ENCODE measurements at regions not wholly inside any gene's neighbourhood (a gene's known extent, or its start where the extent isn't known, plus 50 kb on each side); places are given as distances from the start of the nearest gene placed in this dataset.
A peak's percentile ranks its signal among the peaks of the same experiment; 100 is the strongest.

- H3K27me3 ChIP-seq, result no peaks in the 10 kb centered on the region
- DNase-seq (ENCODE audit: low spot score), result no peak
- H2AFZ ChIP-seq, result no peak overlapping the region
- no peak overlapping the region for H3K4me2 ChIP-seq
- no peak for TF ChIP-seq EZH2phosphoT487 (IDR thresholded peaks at IDR 0.05; ENCODE audit: low read depth, severe bottlenecking, unreplicated experiment)
- no peak for TF ChIP-seq EZH2 (IDR thresholded peaks at IDR 0.05; ENCODE audit: borderline replicate concordance)
- TF ChIP-seq, protein P1, sequence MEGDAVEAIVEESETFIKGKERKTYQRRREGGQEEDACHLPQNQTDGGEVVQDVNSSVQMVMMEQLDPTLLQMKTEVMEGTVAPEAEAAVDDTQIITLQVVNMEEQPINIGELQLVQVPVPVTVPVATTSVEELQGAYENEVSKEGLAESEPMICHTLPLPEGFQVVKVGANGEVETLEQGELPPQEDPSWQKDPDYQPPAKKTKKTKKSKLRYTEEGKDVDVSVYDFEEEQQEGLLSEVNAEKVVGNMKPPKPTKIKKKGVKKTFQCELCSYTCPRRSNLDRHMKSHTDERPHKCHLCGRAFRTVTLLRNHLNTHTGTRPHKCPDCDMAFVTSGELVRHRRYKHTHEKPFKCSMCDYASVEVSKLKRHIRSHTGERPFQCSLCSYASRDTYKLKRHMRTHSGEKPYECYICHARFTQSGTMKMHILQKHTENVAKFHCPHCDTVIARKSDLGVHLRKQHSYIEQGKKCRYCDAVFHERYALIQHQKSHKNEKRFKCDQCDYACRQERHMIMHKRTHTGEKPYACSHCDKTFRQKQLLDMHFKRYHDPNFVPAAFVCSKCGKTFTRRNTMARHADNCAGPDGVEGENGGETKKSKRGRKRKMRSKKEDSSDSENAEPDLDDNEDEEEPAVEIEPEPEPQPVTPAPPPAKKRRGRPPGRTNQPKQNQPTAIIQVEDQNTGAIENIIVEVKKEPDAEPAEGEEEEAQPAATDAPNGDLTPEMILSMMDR (IDR thresholded peaks at IDR 0.05; ENCODE audit: poor library complexity), result no peak
- H3K9me3 ChIP-seq (ENCODE audit: low read depth), result no peaks in the 10 kb centered on the region
- H4K20me1 ChIP-seq (ENCODE audit: insufficient read depth, poor library complexity, severe bottlenecking), result no peaks in the 10 kb centered on the region
- no peak overlapping the region for H3K4me3 ChIP-seq
- H3K79me2 ChIP-seq, result no peaks in the 10 kb centered on the region
- no peaks in the 10 kb centered on the region for H3K36me3 ChIP-seq (replicated peaks; ENCODE audit: insufficient read depth, low read depth)
- H3K4me1 ChIP-seq (ENCODE audit: insufficient read depth), result no peaks in the 10 kb centered on the region
- no peak overlapping the region for H3K27ac ChIP-seq
- no peaks in the 10 kb centered on the region for H3K9me2 ChIP-seq (replicated peaks; ENCODE audit: insufficient read depth)
These were observed 106.3 kb upstream of the PSMD7 start for GRCh38 chr16:74190292-74190691.

- H3K4me3 ChIP-seq, result no peak overlapping the region
- no peak overlapping the region for H2AFZ ChIP-seq
- no peak overlapping the region for H3K4me2 ChIP-seq
- no peaks in the 10 kb centered on the region for H3K9me3 ChIP-seq (ENCODE audit: low read depth)
- H4K20me1 ChIP-seq (ENCODE audit: insufficient read depth, poor library complexity, severe bottlenecking), result no peaks in the 10 kb centered on the region
- H3K79me2 ChIP-seq, result no peaks in the 10 kb centered on the region
- no peak overlapping the region for H3K27ac ChIP-seq
- no peak for TF ChIP-seq EZH2 (IDR thresholded peaks at IDR 0.05; ENCODE audit: borderline replicate concordance)
- no peak for TF ChIP-seq EZH2phosphoT487 (IDR thresholded peaks at IDR 0.05; ENCODE audit: low read depth, severe bottlenecking, unreplicated experiment)
- TF ChIP-seq, protein P1 (IDR thresholded peaks at IDR 0.05; ENCODE audit: poor library complexity), result no peak
- H3K9me2 ChIP-seq (replicated peaks; ENCODE audit: insufficient read depth), result no peaks in the 10 kb centered on the region
- no peaks in the 10 kb centered on the region for H3K36me3 ChIP-seq (replicated peaks; ENCODE audit: insufficient read depth, low read depth)
- WGBS (ENCODE audit: low lambda C conversion rate, missing lambda C conversion rate), result 84% methylated on average over 4 of the region's 4 CpGs
- no peaks in the 10 kb centered on the region for H3K27me3 ChIP-seq
- H3K4me1 ChIP-seq (ENCODE audit: insufficient read depth), result no peaks in the 10 kb centered on the region
- DNase-seq (ENCODE audit: low spot score), result no peak
These were observed 107.8 kb upstream of the PSMD7 start for GRCh38 chr16:74188856-74189255.

DNA sequence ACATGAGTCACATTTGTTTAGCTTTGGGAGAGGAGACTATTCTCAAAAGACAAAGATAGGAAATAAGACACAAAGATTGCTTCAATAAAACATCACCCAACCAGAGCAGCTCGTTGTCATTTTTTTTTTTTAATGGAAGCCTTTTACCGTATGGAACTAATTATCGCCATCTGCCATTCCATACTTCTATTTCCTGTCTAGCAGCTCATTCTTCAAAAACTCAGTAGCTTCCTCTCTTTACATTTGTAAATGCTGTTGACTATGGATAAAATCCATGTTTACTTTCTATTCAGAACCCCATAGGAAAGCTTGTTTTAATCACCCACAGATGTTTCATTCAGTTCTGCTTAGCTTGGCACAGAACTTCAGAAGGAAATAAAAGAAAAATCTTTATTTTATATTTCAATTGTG lies 110.0 kb upstream of the PSMD7 start:
- WGBS (ENCODE audit: low lambda C conversion rate, missing lambda C conversion rate), result 55% methylated on average over 3 of the region's 3 CpGs
- Histone ChIP-seq H3K4me1 (ENCODE audit: insufficient read depth) (no peaks in the 10 kb centered on the region), H3K9me3 (ENCODE audit: low read depth) (no peaks in the 10 kb centered on the region), H3K9me2 (replicated peaks; ENCODE audit: insufficient read depth) (no peaks in the 10 kb centered on the region), H3K27ac (no peak overlapping the region), H3K4me2 (no peak overlapping the region), H3K4me3 (no peak overlapping the region), H3K79me2 (no peaks in the 10 kb centered on the region), H4K20me1 (ENCODE audit: insufficient read depth, poor library complexity, severe bottlenecking) (no peaks in the 10 kb centered on the region), H2AFZ (no peak overlapping the region), H3K36me3 (replicated peaks; ENCODE audit: insufficient read depth, low read depth) (no peaks in the 10 kb centered on the region), H3K27me3 (no peaks in the 10 kb centered on the region)
- TF ChIP-seq EZH2 (IDR thresholded peaks at IDR 0.05; ENCODE audit: borderline replicate concordance), result no peak
- peak; percentile 99 for TF ChIP-seq EZH2phosphoT487 (IDR thresholded peaks at IDR 0.05; ENCODE audit: low read depth, severe bottlenecking, unreplicated experiment)
- DNase-seq (ENCODE audit: low spot score), result peak; percentile 10

DNA sequence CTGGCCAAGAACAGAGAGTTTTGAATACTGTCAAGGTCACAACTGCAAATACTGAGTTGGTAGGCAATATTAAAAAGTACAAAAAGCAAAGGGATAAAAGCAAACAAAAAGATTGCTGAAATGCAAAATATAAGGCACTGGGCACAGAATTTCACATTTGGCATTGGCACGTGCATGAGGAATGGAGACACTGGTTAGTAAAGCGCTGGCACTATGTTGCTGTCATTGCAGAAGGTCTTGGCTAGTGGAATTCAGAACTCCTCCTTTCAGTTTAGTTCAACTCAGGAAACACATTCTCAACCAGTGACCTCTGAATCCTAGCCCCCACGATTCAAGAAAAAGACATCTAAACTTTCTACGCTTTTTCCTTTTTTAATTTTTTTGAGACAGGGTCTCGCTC lies 111.8 kb upstream of the PSMD7 start:
- Histone ChIP-seq H3K27ac (no peak overlapping the region), H2AFZ (no peak overlapping the region), H3K4me2 (no peak overlapping the region), H3K4me3 (no peak overlapping the region), H4K20me1 (ENCODE audit: insufficient read depth, poor library complexity, severe bottlenecking) (no peaks in the 10 kb centered on the region), H3K79me2 (no peaks in the 10 kb centered on the region), H3K9me2 (replicated peaks; ENCODE audit: insufficient read depth) (no peaks in the 10 kb centered on the region), H3K36me3 (replicated peaks; ENCODE audit: insufficient read depth, low read depth) (no peaks in the 10 kb centered on the region), H3K4me1 (ENCODE audit: insufficient read depth) (no peaks in the 10 kb centered on the region), H3K27me3 (no peaks in the 10 kb centered on the region), H3K9me3 (ENCODE audit: low read depth) (no peaks in the 10 kb centered on the region)
- WGBS (ENCODE audit: low lambda C conversion rate, missing lambda C conversion rate), result 85% methylated on average over 5 of the region's 5 CpGs
- DNase-seq (ENCODE audit: low spot score), result no peak
- TF ChIP-seq, protein P1 (IDR thresholded peaks at IDR 0.05; ENCODE audit: poor library complexity), result no peak
- TF ChIP-seq EZH2 (IDR thresholded peaks at IDR 0.05; ENCODE audit: borderline replicate concordance) (no peak), EZH2phosphoT487 (IDR thresholded peaks at IDR 0.05; ENCODE audit: low read depth, severe bottlenecking, unreplicated experiment) (no peak)
